Liver (tissue), 8 donors: ENCODE measurements at regions not wholly inside any gene's neighbourhood (a gene's known extent, or its start where the extent isn't known, plus 50 kb on each side); places are given as distances from the start of the nearest gene placed in this dataset.

Experiments
- DNase-seq: peaks from one replicate; pipeline ENCODE4 v3.0.0-alpha.2; 2017; ENCODE audit warnings: low spot score
- H3K27ac ChIP-seq, 2 donors: one replicate each; pipeline ENCODE4 v1.7.0; 2013; ENCODE audit warnings: inconsistent platforms in 2 of 2, low read length in 2 of 2, control low read depth in 1 of 2, low read depth in 1 of 2, mild to moderate bottlenecking in 1 of 2
- H3K27me3 ChIP-seq, 4 donors: one replicate each; pipeline versions ENCODE4 v1.6.1 to v1.7.0; 2013; ENCODE audit warnings: low read length in 3 of 4, inconsistent platforms in 1 of 4, mild to moderate bottlenecking in 1 of 4, moderate library complexity in 1 of 4; ENCODE audit not compliant: control insufficient read depth in 4 of 4, insufficient read depth in 4 of 4
- H3K36me3 ChIP-seq, 4 donors: one replicate each; pipeline versions ENCODE4 v1.6.1 to v1.7.0; 2013; ENCODE audit warnings: low read length in 3 of 4, mild to moderate bottlenecking in 3 of 4, low read depth in 1 of 4, moderate library complexity in 1 of 4; ENCODE audit not compliant: control insufficient read depth in 4 of 4, insufficient read depth in 3 of 4
- H3K4me1 ChIP-seq, 4 donors: one replicate each; pipeline versions ENCODE4 v1.6.1 to v1.7.0; 2013; ENCODE audit warnings: low read length in 3 of 4, mild to moderate bottlenecking in 3 of 4, moderate library complexity in 1 of 4; ENCODE audit not compliant: control insufficient read depth in 4 of 4, insufficient read depth in 4 of 4
- H3K4me3 ChIP-seq, 3 donors: one replicate each; pipeline versions ENCODE4 v1.6.1 to v1.7.0; 2013; ENCODE audit warnings: low read length in 3 of 3, control low read depth in 1 of 3, low read depth in 1 of 3, mild to moderate bottlenecking in 1 of 3
- H3K9ac ChIP-seq, 2 donors: one replicate each; pipeline ENCODE4 v1.7.0; 2013; ENCODE audit warnings: low read length in 2 of 2, mild to moderate bottlenecking in 2 of 2, moderate library complexity in 2 of 2, control low read depth in 1 of 2, low read depth in 1 of 2
- H3K9me3 ChIP-seq, 4 donors: one replicate each; pipeline versions ENCODE4 v1.6.1 to v1.7.0; 2013; ENCODE audit warnings: low read length in 3 of 4; ENCODE audit not compliant: control insufficient read depth in 4 of 4
- CTCF ChIP-seq: fragments of 150-350 bp; IDR thresholded peaks from 2 replicates; pipeline ENCODE4 v1.5.1; 2017; ENCODE audit warnings: improper control_type of control experiment, low read depth, low read length; ENCODE audit not compliant: missing input control
- EGR1 ChIP-seq, 2 donors: IDR thresholded peaks; 2 replicates each; pipeline ENCODE4 v1.6.1; 2016 to 2018; ENCODE audit warnings: antibody characterized with exemption in 2 of 2, low read depth in 2 of 2
- FOXA1 ChIP-seq: IDR thresholded peaks from 2 replicates; pipeline ENCODE4 v1.6.1; 2016; ENCODE audit warnings: antibody characterized with exemption
- GABPA ChIP-seq, 2 donors: IDR thresholded peaks in 1 of 2; conservative IDR thresholded peaks in 1 of 2; 2 replicates each; pipeline ENCODE4 v1.6.1; 2016; ENCODE audit warnings: antibody characterized with exemption in 2 of 2, mild to moderate bottlenecking in 1 of 2, moderate library complexity in 1 of 2
- HNF4A ChIP-seq, 2 donors: conservative IDR thresholded peaks; 2 replicates each; pipeline ENCODE4 v1.6.1; 2016; ENCODE audit warnings: antibody characterized with exemption in 2 of 2, mild to moderate bottlenecking in 2 of 2
- HNF4G ChIP-seq: IDR thresholded peaks from 2 replicates; pipeline ENCODE4 v1.6.1; 2016; ENCODE audit warnings: antibody characterized with exemption
- JUND ChIP-seq, 2 donors: IDR thresholded peaks; 2 replicates each; pipeline ENCODE4 v1.6.1; 2016; ENCODE audit warnings: antibody characterized with exemption in 2 of 2
- NR2F2 ChIP-seq: IDR thresholded peaks from 2 replicates; pipeline ENCODE4 v1.6.1; 2016; ENCODE audit warnings: antibody characterized with exemption
- RAD21 ChIP-seq, 2 donors: IDR thresholded peaks; 2 replicates each; pipeline ENCODE4 v1.6.1; 2016; ENCODE audit warnings: antibody characterized with exemption in 2 of 2, mild to moderate bottlenecking in 2 of 2
- REST ChIP-seq: IDR thresholded peaks from 2 replicates; pipeline ENCODE4 v1.6.1; 2016; ENCODE audit warnings: antibody characterized with exemption, mild to moderate bottlenecking
- RXRA ChIP-seq, 2 donors: IDR thresholded peaks; 2 replicates each; pipeline ENCODE4 v1.6.1; 2017 to 2018; ENCODE audit warnings: antibody characterized with exemption in 2 of 2, mild to moderate bottlenecking in 1 of 2
- SP1 ChIP-seq: IDR thresholded peaks from 2 replicates; pipeline ENCODE4 v1.6.1; 2018; ENCODE audit warnings: antibody characterized with exemption, mild to moderate bottlenecking
- TAF1 ChIP-seq: conservative IDR thresholded peaks from 2 replicates; pipeline ENCODE4 v1.6.1; 2016; ENCODE audit warnings: antibody characterized with exemption, mild to moderate bottlenecking
- YY1 ChIP-seq: IDR thresholded peaks from 2 replicates; pipeline ENCODE4 v1.6.1; 2016; ENCODE audit warnings: antibody characterized with exemption, mild to moderate bottlenecking
- ZBTB33 ChIP-seq: IDR thresholded peaks from 2 replicates; pipeline ENCODE4 v1.6.1; 2016; ENCODE audit warnings: antibody characterized with exemption
- WGBS: extraction: QIAGEN DNeasy Blood & Tissue Kit; methylation state at CpG from one replicate; pipeline ENCODE4 v1.1.7; 2013; 5-methylcytosine and 5-hydroxymethylcytosine counted together
- TF ChIP-seq, protein P1 (sequence below): IDR thresholded peaks from 2 replicates; pipeline ENCODE4 v1.6.1; 2016; ENCODE audit warnings: antibody characterized with exemption
- donor health status: healthy.
- donor health status: healthy.
- donor health status: healthy.
- donor health status: healthy.
- donor health status: healthy.

DNA sequence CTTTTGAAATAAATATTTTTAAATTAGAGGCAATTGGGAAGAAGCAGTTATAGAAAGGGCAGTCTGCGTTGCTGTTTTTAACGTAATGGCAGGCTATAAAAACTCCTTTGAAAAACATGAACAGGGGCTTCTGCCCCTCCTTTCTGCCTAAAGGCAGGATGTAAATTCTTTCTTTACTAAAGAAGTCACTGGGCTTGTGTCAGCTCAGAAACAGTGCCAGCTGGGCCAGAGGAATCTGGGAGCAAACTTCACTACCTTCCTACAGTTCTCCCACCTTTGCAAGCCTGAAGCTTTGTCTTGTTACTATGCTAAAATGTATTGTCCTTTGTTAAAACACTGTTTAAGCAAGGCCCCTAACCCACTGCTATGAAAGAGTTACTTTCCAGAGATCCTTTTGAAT, 1664.8 kb downstream of the RPA4 start:
- no peak for TF ChIP-seq GABPA (IDR thresholded peaks at IDR 0.05 in 1 of 2, conservative IDR thresholded peaks at IDR 0.05 in 1 of 2)
- TF ChIP-seq FOXA1, result no peak
- TF ChIP-seq CTCF, result no peak
- no peak for TF ChIP-seq SP1
- TF ChIP-seq HNF4G, result no peak
- TF ChIP-seq, protein P1, sequence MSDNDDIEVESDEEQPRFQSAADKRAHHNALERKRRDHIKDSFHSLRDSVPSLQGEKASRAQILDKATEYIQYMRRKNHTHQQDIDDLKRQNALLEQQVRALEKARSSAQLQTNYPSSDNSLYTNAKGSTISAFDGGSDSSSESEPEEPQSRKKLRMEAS, result no peak
- no peak for TF ChIP-seq EGR1 (IDR thresholded peaks at IDR 0.05; ENCODE audit: low read depth in 2 of 2)
- no peak for TF ChIP-seq REST
- TF ChIP-seq JUND (IDR thresholded peaks at IDR 0.05), result no peak
- no peak for TF ChIP-seq RXRA (IDR thresholded peaks at IDR 0.05)
- TF ChIP-seq YY1, result no peak
- TF ChIP-seq RAD21 (IDR thresholded peaks at IDR 0.05), result no peak
- no peak for TF ChIP-seq HNF4A (conservative IDR thresholded peaks at IDR 0.05)
- TF ChIP-seq TAF1, result no peak
- Histone ChIP-seq H3K9ac (no peak overlapping the region), H3K9me3 (no peaks in the 10 kb centered on the region), H3K4me1 (no peaks in the 10 kb centered on the region), H3K4me3 (no peak overlapping the region), H3K36me3 (no peaks in the 10 kb centered on the region), H3K27ac (no peak overlapping the region), H3K27me3 (no peaks in the 10 kb centered on the region)
- DNase-seq, result no peak
- WGBS, result 51% methylated on average over 2 of the region's 2 CpGs

DNA sequence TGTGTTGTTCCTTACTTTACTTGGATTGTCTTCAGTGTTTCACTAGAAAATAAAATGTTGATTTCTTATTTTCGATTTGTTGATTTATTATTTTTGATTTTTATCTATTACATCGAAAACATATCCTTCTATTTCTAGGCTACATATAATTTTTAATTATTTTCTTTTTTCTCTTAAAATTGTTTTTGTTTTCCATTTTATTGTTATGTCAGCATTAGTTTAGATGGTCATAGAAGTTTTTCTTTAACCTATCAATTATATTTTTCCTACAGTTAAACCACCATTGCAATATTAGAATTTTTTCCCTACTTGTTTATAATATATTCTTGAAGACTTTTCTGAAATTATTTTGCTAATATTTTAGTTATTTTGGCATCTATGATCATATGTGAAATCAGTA, 1685.1 kb downstream of the RPA4 start:
- H3K4me1 ChIP-seq, result no peaks in the 10 kb centered on the region
- no peaks in the 10 kb centered on the region for H3K36me3 ChIP-seq
- DNase-seq, result no peak
- H3K27ac ChIP-seq, result no peak overlapping the region
- TF ChIP-seq CTCF, result no peak
- no peak for TF ChIP-seq REST
- TF ChIP-seq HNF4A (conservative IDR thresholded peaks at IDR 0.05), result no peak
- no peak for TF ChIP-seq ZBTB33
- no peak for TF ChIP-seq HNF4G
- TF ChIP-seq FOXA1, result no peak
- TF ChIP-seq YY1, result no peak
- TF ChIP-seq NR2F2, result no peak
- TF ChIP-seq SP1, result no peak
- TF ChIP-seq RXRA (IDR thresholded peaks at IDR 0.05), result no peak
- TF ChIP-seq JUND (IDR thresholded peaks at IDR 0.05), result no peak
- TF ChIP-seq, protein P1, result no peak
- TF ChIP-seq GABPA (IDR thresholded peaks at IDR 0.05 in 1 of 2, conservative IDR thresholded peaks at IDR 0.05 in 1 of 2), result no peak
- H3K27me3 ChIP-seq, result no peaks in the 10 kb centered on the region
- H3K9ac ChIP-seq, result no peak overlapping the region
- WGBS, result 66% methylated on average over 2 of the region's 2 CpGs
- H3K9me3 ChIP-seq, result no peaks in the 10 kb centered on the region
- H3K4me3 ChIP-seq, result no peak overlapping the region
